Eye (tissue), 1 donor: ENCODE measurements at regions not wholly inside any gene's neighbourhood (a gene's known extent, or its start where the extent isn't known, plus 50 kb on each side); places are given as distances from the start of the nearest gene placed in this dataset.

ENCODE experiments used
- DNase-seq: peaks from one replicate; pipeline ENCODE4 v3.0.0-alpha.2; 2015

DNA sequence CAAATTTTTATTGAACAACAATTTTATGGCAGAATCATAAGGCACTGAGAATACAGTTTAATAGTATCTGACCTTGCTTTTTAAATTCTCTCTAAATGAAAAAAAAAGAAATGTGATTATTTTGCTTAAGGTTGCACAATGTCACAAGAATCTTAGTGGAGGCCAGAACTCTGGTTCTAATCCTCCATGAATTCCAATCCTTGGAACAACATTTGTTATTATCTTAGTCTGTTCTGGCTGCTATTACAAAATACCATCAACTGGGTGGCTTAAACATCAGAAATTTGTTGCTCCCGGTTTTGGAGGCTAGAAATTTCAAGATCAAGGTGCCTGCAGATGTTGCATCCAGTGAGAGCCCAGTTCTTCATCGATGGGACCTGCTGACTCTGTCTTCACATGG is 158.2 kb upstream of the POM121L12 start:
- DNase-seq: no peak

GRCh38 chr7:52876402-52876801 is 159.0 kb upstream of the POM121L12 start:
- no peak for DNase-seq

- no peak for DNase-seq
These were observed 171.8 kb upstream of the POM121L12 start for GRCh38 chr7:52863652-52864051.

DNA sequence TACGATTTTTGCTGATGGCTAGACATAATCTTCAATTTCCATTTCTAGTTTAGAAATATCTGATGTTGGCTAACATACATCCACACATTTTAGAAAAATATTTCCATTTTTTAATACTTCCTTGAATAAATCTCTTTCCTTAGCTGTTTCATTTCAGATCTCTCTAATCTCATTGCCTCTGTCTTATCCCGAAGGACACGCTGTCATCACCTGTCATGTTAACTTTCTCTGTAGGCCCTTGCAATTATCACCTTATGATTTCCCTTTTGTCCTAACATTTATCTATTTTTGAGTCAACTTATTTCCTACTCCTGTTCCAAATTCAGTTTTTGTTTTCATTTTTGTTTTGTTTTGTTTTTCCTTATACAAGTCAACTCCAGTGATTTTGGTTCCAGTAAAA is 173.1 kb upstream of the POM121L12 start:
- peak; percentile 6 for DNase-seq

DNA sequence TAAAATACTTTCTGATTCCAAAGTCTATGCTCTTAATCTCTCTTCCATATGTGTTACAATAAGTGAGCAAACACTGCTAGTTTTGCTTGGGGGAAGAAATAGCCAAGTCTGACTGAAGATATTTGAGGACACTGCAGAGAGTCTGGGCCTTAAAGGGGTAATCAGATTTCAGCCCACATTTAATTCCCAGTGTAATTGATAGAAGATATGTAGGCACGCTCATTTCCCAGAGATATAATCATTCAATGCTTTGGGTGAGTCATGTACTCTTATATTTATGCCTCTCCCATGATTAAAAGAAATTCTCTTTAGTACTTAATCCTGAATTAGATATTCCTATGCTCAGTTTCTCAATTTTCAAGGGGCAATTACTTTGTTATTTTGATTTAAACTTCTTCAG is 178.1 kb upstream of the POM121L12 start:
- no peak for DNase-seq

DNA sequence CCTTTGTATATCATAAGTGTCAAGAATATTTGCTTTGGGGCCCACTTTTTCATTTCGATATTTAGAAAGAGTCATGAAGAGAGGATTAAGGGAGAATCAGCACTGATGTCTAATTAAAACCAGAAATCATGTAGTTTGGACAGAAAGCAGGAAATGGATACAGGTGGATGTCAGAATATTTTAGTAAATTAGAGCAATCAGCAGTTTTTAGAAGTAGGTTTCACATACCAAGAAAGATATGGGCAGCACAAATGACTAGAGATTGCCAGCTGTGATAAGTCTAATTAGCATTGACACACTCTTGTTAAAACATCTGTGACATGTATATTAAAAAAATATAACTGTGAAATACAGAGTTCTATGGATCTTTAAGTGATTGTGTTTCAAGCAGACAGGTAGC is 180.8 kb upstream of the POM121L12 start:
- no peak for DNase-seq

GRCh38 chr7:52851547-52851946 is 183.9 kb upstream of the POM121L12 start:
- DNase-seq: no peak

DNA sequence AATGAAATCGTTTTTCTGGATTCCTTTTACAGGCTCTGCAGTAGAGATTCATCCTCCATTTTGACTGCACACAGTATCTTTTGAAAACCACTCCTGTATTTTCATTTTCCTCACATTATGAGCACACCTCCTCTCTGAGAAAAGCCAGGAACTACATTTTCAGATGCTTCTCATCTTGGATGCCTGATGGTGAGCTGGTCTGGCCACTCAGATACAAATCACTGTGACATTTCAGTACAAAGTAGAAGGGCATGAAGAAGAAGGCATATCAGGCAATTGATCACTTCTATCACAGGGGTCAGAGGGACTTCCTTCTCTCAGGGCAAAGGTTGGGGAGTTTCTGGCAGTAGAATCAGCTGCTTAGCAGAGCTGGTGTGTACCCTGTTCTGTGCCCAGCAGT is 192.0 kb upstream of the POM121L12 start:
- DNase-seq: no peak

DNA sequence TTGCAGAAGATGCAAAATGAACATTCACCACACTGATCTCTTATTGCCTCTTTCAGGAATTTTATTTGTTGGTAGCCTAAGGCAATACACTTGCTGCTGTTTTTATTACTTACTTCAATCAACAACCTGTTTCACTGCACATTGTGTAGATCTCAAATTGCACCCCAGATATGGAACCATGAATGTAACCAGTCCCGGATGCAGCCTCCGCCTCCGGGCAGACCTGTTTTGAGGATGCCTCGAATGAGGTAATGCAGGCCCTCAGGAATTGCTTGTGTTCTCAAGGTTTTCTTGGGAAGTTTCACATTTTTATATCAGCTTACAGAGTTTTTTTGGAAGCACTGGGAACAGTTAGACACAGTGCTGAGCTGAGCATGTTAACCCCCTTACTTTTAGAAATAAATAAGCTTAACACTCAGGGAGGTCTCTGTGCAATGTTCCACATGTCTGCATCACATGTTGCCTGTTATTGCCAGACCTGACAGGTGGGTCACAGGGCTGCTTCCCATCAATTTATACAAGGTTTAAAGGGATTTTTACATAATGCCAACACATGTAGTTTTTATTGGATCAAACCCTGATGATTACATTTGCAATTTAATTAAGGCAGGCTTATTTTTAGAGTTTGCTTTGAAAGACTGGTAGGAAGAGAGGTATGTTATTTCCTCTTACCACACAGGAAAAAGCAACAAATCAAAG is 193.1 kb upstream of the POM121L12 start:
- DNase-seq: no peak

DNA sequence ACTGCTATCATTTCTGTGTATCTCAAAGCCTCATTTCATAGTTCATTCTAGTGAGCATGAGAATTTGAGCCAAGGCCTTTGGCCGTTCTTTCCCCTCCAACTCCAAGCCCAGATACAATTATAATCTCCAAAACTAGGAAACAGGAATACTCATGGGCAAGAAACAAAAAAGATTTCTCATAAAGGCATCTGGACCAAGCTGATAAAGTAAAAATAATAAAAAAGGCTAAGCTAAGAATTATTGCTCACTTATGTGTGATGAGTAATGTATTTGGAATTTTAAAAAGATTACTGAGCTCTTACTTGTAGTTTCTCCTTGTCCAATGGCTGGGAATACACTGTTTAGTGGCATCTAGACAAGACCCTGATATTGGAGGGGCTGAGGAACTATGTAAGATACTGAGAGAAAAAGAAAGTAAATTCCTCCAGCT is 196.4 kb upstream of the POM121L12 start:
- no peak for DNase-seq

GRCh38 chr7:52831321-52831720 is 204.1 kb upstream of the POM121L12 start:
- peak; percentile 39 for DNase-seq

DNA sequence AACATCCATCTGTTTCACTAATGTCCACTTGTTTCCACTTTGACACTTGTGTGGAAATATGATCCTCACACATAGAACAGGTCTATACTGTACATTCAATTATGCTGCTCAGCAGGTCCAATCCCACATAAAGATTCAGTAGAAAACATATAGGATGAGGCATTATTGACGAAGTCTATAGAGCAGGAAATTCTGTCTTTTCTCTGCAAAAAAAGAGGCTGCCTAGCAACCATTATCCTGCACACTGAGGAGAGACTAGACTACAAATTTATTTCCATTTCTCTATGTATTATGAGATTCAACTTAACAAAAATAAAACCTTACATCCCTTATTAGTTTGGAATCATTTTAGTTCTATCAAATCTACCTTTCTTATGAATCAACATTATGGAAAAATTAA is 204.6 kb upstream of the POM121L12 start:
- no peak for DNase-seq

GRCh38 chr7:52826515-52827265 is 208.7 kb upstream of the POM121L12 start:
- peak; percentile 69 for DNase-seq

DNA sequence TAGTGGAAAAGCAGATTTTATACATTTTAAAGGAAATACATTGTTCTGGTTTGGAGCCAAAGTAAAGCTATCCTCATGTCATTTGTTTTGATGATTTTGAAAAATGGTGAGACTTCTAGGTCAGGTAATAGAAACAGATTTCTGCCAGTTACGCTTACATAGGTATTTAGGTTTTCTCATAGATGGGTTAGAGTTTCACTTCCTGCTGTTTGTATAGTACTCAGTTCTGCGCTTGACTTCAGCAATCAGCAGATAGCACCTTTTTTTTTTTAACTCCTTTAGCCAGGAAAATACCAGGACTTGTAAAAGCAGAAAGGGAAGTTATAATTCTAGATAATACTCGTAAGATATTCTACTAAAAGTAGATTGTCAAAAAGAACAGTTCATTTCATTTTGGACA is 209.8 kb upstream of the POM121L12 start:
- no peak for DNase-seq

GRCh38 chr7:52811537-52811936 is 223.9 kb upstream of the POM121L12 start:
- no peak for DNase-seq

GRCh38 chr7:52799817-52800216 is 235.6 kb upstream of the POM121L12 start:
- no peak for DNase-seq

GRCh38 chr7:52797801-52798200 is 237.6 kb upstream of the POM121L12 start:
- no peak for DNase-seq

GRCh38 chr7:52794621-52795020 is 240.8 kb upstream of the POM121L12 start:
- no peak for DNase-seq

GRCh38 chr7:52791176-52791700 is 244.2 kb upstream of the POM121L12 start:
- no peak for DNase-seq

DNA sequence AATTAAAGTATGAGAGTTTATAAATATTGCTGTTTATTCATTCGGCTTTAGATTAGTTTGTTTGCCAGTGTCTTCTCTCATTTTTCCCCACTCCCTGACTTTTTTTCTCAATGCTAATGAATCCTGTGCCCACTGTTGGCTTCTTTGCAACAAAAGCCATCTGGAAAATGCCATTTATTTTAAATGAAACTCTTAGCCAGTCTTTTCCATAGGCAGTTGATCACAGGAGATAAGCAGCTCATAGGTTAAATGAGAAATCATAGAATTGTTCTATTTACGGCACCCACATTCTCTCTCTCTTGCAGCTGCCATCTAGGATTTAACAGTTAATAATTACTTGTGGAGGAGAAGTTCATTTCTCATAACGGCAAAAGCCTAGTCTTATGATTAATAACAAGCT is 249.3 kb upstream of the POM121L12 start:
- peak; percentile 4 for DNase-seq

DNA sequence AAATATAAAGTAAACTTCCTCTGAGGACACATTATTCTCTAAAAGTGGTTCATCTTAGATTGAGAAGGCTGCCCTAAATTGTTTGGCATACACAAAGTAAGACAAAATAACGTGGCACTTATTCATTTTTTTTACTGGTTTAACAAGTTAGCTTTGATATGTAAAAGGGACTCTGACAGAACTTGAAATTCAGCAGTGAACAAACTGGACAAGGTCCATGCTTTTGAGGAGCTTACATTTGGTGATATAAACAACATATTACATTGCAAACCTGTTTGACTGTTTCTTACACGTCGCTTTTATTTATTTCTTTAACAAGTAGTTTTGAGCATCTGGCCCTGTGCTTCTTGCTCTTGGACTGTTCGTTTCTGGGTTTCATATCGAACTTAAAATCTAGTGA is 253.1 kb upstream of the POM121L12 start:
- DNase-seq: no peak

- DNase-seq: no peak
These were observed 254.2 kb upstream of the POM121L12 start for GRCh38 chr7:52781250-52781649.

DNA sequence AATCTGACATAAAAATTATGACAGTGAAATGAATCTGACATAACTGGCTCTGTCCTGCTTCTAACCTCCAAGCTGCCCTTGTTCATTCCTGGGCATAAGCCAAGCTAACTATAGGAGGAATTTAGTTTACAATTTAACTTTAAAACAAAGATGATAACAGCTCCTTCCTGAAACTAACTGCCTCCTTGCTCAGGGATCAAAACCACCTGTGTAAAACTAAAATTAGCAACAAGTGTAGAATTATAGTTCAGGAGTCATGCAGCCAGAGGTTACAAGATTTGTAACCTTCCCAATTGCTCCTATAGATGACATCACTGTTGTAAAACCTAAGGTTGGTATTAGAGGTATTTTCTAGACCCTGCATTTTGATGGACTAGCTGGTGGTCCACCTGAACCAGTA is 256.4 kb upstream of the POM121L12 start:
- no peak for DNase-seq

DNA sequence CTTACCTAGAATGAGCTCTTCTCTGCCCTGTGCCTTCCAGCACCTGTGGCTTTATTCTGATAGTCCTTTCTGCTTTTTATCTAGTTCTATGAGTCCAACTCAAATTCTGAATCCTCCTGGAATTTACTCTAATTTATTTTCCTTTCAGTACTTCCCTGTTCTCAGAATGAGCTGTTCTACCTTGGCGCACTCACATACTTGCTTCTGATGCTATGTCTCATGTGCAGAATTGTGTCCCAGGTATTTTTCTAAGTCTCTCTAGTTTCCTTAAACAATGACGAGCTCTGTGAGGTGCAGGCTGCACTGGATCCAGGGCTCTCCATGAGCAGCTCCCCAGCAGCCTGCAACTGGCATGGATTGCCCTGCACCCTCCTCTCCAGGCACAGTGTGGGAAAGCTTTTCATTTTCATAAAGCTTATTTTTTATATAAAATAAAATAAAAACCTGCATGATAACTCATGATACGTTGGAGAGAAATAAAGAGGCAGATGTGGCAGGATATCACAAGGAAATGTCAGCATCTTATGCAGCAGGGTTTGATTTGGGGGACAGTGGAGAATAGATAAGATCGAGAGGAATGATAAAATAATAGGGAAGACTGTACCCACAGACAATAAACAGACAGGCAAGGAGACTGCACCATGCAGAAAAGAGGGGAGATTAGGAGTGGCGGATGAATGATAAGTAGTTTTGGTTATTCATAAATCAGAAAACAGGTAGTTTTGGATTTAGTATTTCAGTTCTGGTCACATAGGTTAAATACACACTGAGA is 258.2 kb upstream of the POM121L12 start:
- DNase-seq: no peak
